SK-N-SH (cell line): ENCODE measurements at regions not wholly inside any gene's neighbourhood (a gene's known extent, or its start where the extent isn't known, plus 50 kb on each side); places are given as distances from the start of the nearest gene placed in this dataset.

Source experiments
- CTCF ChIP-seq: fragments of 200-600 bp; sonication (generic); IDR thresholded peaks from 2 replicates; pipeline ENCODE4 v1.6.1; 2017; ENCODE audit warnings: antibody characterized with exemption, mild to moderate bottlenecking, moderate library complexity
- EP300 ChIP-seq, 2 experiments: IDR thresholded peaks; 2 replicates each; pipeline versions ENCODE4 v1.4.0 to v1.6.1; 2012; ENCODE audit warnings: borderline replicate concordance in 1 of 2, low read depth in 1 of 2, low read length in 1 of 2
- FOXJ3 ChIP-seq: sonication (generic); formaldehyde crosslinking; IDR thresholded peaks from 2 replicates; pipeline ENCODE4 v1.5.1; 2020; ENCODE audit warnings: mild to moderate bottlenecking, missing genetic modification reagents
- GABPA ChIP-seq: IDR thresholded peaks from 2 replicates; pipeline ENCODE4 v1.4.0; 2012; ENCODE audit warnings: low read depth, mild to moderate bottlenecking
- JUND ChIP-seq: IDR thresholded peaks from 2 replicates; pipeline ENCODE4 v1.4.0; 2012
- MAX ChIP-seq: IDR thresholded peaks from 2 replicates; pipeline ENCODE4 v1.4.0; 2012; ENCODE audit warnings: low read depth
- POLR2AphosphoS5 ChIP-seq: IDR thresholded peaks from 2 replicates; pipeline ENCODE4 v1.6.1; 2012; ENCODE audit warnings: low read depth, low read length
- RCOR1 ChIP-seq: fragments of 150-350 bp; IDR thresholded peaks from 2 replicates; pipeline ENCODE4 v1.6.1; 2017; ENCODE audit warnings: antibody characterized with exemption, low read length
- REST ChIP-seq: IDR thresholded peaks from 2 replicates; pipeline ENCODE4 v1.6.1; 2012; ENCODE audit warnings: mild to moderate bottlenecking, low read depth, low read length, moderate library complexity
- SIN3A ChIP-seq: IDR thresholded peaks from 2 replicates; pipeline ENCODE4 v1.6.1; 2012; ENCODE audit warnings: low read depth, mild to moderate bottlenecking, low read length, moderate library complexity, borderline replicate concordance
- TAF1 ChIP-seq: IDR thresholded peaks from 2 replicates; pipeline ENCODE4 v1.6.1; 2012; ENCODE audit warnings: low read depth, mild to moderate bottlenecking, low read length, moderate library complexity, borderline replicate concordance
- TCF12 ChIP-seq: IDR thresholded peaks from 2 replicates; pipeline ENCODE4 v1.4.0; 2012
- TEAD4 ChIP-seq: IDR thresholded peaks from 2 replicates; pipeline ENCODE4 v1.4.0; 2012; ENCODE audit warnings: mild to moderate bottlenecking, borderline replicate concordance; ENCODE audit not compliant: insufficient read depth
- ZBTB33 ChIP-seq: IDR thresholded peaks from 2 replicates; pipeline ENCODE4 v1.4.0; 2012; ENCODE audit warnings: low read depth, borderline replicate concordance

GRCh38 chrX:102883491-102883890 lies 53.6 kb upstream of the RAB40AL start:
- TF ChIP-seq ZBTB33 (no peak), CTCF (no peak), REST (no peak), SIN3A (no peak), EP300 (IDR thresholded peaks at IDR 0.05; ENCODE audit: borderline replicate concordance in 1 of 2, low read depth in 1 of 2, low read length in 1 of 2) (no peak), POLR2AphosphoS5 (no peak), TAF1 (no peak), RCOR1 (no peak), GABPA (no peak), JUND (no peak), MAX (no peak), FOXJ3 (no peak), TCF12 (no peak), TEAD4 (no peak)
